ENCODE measurements at regions not wholly inside any gene's neighbourhood (a gene's known extent, or its start where the extent isn't known, plus 50 kb on each side); places are given as distances from the start of the nearest gene placed in this dataset.

GRCh38 chr16:54488729-54489128 is 202.1 kb upstream of the IRX3 start:
- Mint-ChIP-seq H3K36me3 (ENCODE audit: insufficient read depth, unreplicated experiment) (no peaks in the 10 kb centered on the region), H3K4me3 (ENCODE audit: low read depth, unreplicated experiment) (no peak overlapping the region), H3K4me1 (ENCODE audit: low read depth, unreplicated experiment) (no peaks in the 10 kb centered on the region), H3K27ac (ENCODE audit: unreplicated experiment) (no peak overlapping the region), H3K9me3 (ENCODE audit: low read depth, unreplicated experiment) (no peaks in the 10 kb centered on the region), H3K27me3 (ENCODE audit: unreplicated experiment) (peaks cover 62% of the 10 kb centered on the region)
- no peak for TF ChIP-seq CTCF (IDR thresholded peaks at IDR 0.05; ENCODE audit: unreplicated experiment)
- DNase-seq: no peak
- CTCF ChIA-PET: no interaction called here
- intact Hi-C loops (cut with micrococcal nuclease; ENCODE audit: unreplicated experiment): no loop called here
- no TSS peak for BruUV-seq (replicated peaks)

GRCh38 chr16:54487933-54488332 is 201.3 kb upstream of the IRX3 start:
- CTCF ChIA-PET: no interaction called here

GRCh38 chr16:54484700-54485099 is 198.1 kb upstream of the IRX3 start:
- H3K27ac Mint-ChIP-seq (ENCODE audit: unreplicated experiment): no peak overlapping the region
- no peaks in the 10 kb centered on the region for H3K9me3 Mint-ChIP-seq (ENCODE audit: low read depth, unreplicated experiment)
- no TSS peak for BruUV-seq (replicated peaks)
- H3K4me1 Mint-ChIP-seq (ENCODE audit: low read depth, unreplicated experiment): no peaks in the 10 kb centered on the region
- H3K4me3 Mint-ChIP-seq (ENCODE audit: low read depth, unreplicated experiment): no peak overlapping the region
- H3K27me3 Mint-ChIP-seq (ENCODE audit: unreplicated experiment): peaks cover 58% of the 10 kb centered on the region
- no peaks in the 10 kb centered on the region for H3K36me3 Mint-ChIP-seq (ENCODE audit: insufficient read depth, unreplicated experiment)
- CTCF ChIA-PET: interaction anchor here (1.1 kb wide), 1 partner anchor 337 kb away, joined by 3 read pairs; no protein-coding TSS in a partner anchor
- TF ChIP-seq CTCF (IDR thresholded peaks at IDR 0.05; ENCODE audit: unreplicated experiment): no peak
- no peak for DNase-seq
- intact Hi-C loops (cut with micrococcal nuclease; ENCODE audit: unreplicated experiment): no loop called here

More at GRCh38 chr16:54487933-54488332, 201.3 kb upstream of the IRX3 start:
- TF ChIP-seq CTCF (IDR thresholded peaks at IDR 0.05; ENCODE audit: unreplicated experiment): no peak
- no peaks in the 10 kb centered on the region for H3K9me3 Mint-ChIP-seq (ENCODE audit: low read depth, unreplicated experiment)
- no peaks in the 10 kb centered on the region for H3K36me3 Mint-ChIP-seq (ENCODE audit: insufficient read depth, unreplicated experiment)
- no peak overlapping the region for H3K4me3 Mint-ChIP-seq (ENCODE audit: low read depth, unreplicated experiment)
- DNase-seq: no peak
- H3K27ac Mint-ChIP-seq (ENCODE audit: unreplicated experiment): no peak overlapping the region
- intact Hi-C loops (cut with micrococcal nuclease; ENCODE audit: unreplicated experiment): no loop called here
- no peaks in the 10 kb centered on the region for H3K4me1 Mint-ChIP-seq (ENCODE audit: low read depth, unreplicated experiment)
- peaks cover 68% of the 10 kb centered on the region for H3K27me3 Mint-ChIP-seq (ENCODE audit: unreplicated experiment)
- no TSS peak for BruUV-seq (replicated peaks)

GRCh38 chr16:54482892-54483574 is 196.4 kb upstream of the IRX3 start:
- CTCF ChIA-PET: no interaction called here
- no peaks in the 10 kb centered on the region for H3K36me3 Mint-ChIP-seq (ENCODE audit: insufficient read depth, unreplicated experiment)
- TF ChIP-seq CTCF (IDR thresholded peaks at IDR 0.05; ENCODE audit: unreplicated experiment): no peak
- DNase-seq: no peak
- no TSS peak for BruUV-seq (replicated peaks)
- no peaks in the 10 kb centered on the region for H3K9me3 Mint-ChIP-seq (ENCODE audit: low read depth, unreplicated experiment)
- H3K27me3 Mint-ChIP-seq (ENCODE audit: unreplicated experiment): peaks cover 55% of the 10 kb centered on the region
- intact Hi-C loops (cut with micrococcal nuclease; ENCODE audit: unreplicated experiment): no loop called here
- no peak overlapping the region for H3K4me3 Mint-ChIP-seq (ENCODE audit: low read depth, unreplicated experiment)
- H3K27ac Mint-ChIP-seq (ENCODE audit: unreplicated experiment): no peak overlapping the region
- H3K4me1 Mint-ChIP-seq (ENCODE audit: low read depth, unreplicated experiment): no peaks in the 10 kb centered on the region
